K562 (cell line): ENCODE measurements at regions not wholly inside any gene's neighbourhood (a gene's known extent, or its start where the extent isn't known, plus 50 kb on each side); places are given as distances from the start of the nearest gene placed in this dataset.

Experiments
- ATAC-seq: fragments of 200-7000 bp; cut with Tn5 transposase; 3 replicates; pipeline ENCODE4 v1.9.1; 2020; ENCODE audit warnings: moderate library complexity
- BruUV-seq: library from RNA; stranded (reverse); fragments of 400-500 nt; replicated peaks from 2 replicates; lab custom pipeline; 2021; lab: Mats Ljungman, UMichigan
- CTCF ChIA-PET: fragments of 300-600 bp; formaldehyde crosslinking; extraction: SDS; loops from one replicate; lab custom pipeline; 2021; ENCODE audit warnings: low intra/inter-chr PET ratio; lab: Yijun Ruan, JAX
- POLR2A ChIA-PET: fragments of 300-600, 350-650 bp; sonication (Branson Sonifier 250); formaldehyde crosslinking; extraction: SDS; loops from one replicate; lab custom pipeline; 2021; ENCODE audit warnings: antibody characterized with exemption, inconsistent platforms; lab: Yijun Ruan, JAX
- DNase-seq, 4 experiments: peaks; one replicate each; pipeline versions ENCODE4 v3.0.0 to v3.0.0-alpha.2; 2011 to 2018; ENCODE audit warnings: low spot score in 3 of 4, mixed read lengths in 3 of 4; ENCODE audit errors: extremely low read depth in 1 of 4
- FAIRE-seq: peaks from 2 replicates; lab custom pipeline; 2011; peaks lifted over from hg19 to GRCh38; lab: Jason Lieb, UNC
- H2AFZ ChIP-seq: 2 replicates; pipeline ENCODE4 v1.6.0; 2011; ENCODE audit warnings: low read depth, low read length, control low read depth, inconsistent platforms
- H3K27ac ChIP-seq: fragments of 200-600 bp; 3 replicates; pipeline ENCODE4 v1.8.0; 2011; ENCODE audit warnings: low read depth, mild to moderate bottlenecking, control low read depth, inconsistent platforms, low read length, moderate library complexity, mixed read lengths; ENCODE audit errors: extremely low read depth
- H3K27me3 ChIP-seq, 2 experiments: fragments of 300-600 bp in 1 of 2; 2 replicates in 1 of 2; 3 replicates in 1 of 2; pipeline versions ENCODE4 v1.6.0 to v1.8.0; 2011; ENCODE audit warnings: inconsistent platforms in 2 of 2, low read length in 2 of 2, mild to moderate bottlenecking in 1 of 2, mixed read lengths in 1 of 2, moderate library complexity in 1 of 2; ENCODE audit not compliant: control insufficient read depth in 2 of 2, insufficient read depth in 2 of 2
- H3K36me3 ChIP-seq: fragments of 300-600 bp; 3 replicates; pipeline ENCODE4 v1.8.0; 2011; ENCODE audit warnings: mild to moderate bottlenecking, low read length, inconsistent platforms; ENCODE audit not compliant: control insufficient read depth, insufficient read depth
- H3K4me1 ChIP-seq, 2 experiments: fragments of 200-600 bp in 1 of 2; replicated peaks in 1 of 2; 2 replicates in 1 of 2; 3 replicates in 1 of 2; pipeline versions ENCODE4 v1.5.1 to v1.8.0; 2011; ENCODE audit warnings: inconsistent platforms in 2 of 2, low read length in 2 of 2, mild to moderate bottlenecking in 1 of 2, mixed read lengths in 1 of 2, moderate library complexity in 1 of 2; ENCODE audit not compliant: control insufficient read depth in 2 of 2, insufficient read depth in 2 of 2
- H3K4me2 ChIP-seq: 2 replicates; pipeline ENCODE4 v1.6.1; 2011; ENCODE audit warnings: low read length, control low read depth, inconsistent platforms, mixed read lengths; ENCODE audit not compliant: insufficient read depth
- H3K4me3 ChIP-seq: fragments of 200-600 bp; sonication (generic), shearing (Covaris generic); 2 replicates; pipeline ENCODE4 v1.5.1; 2016; ENCODE audit warnings: control low read depth, inconsistent platforms
- H3K79me2 ChIP-seq: fragments of 200-600 bp; 3 replicates; pipeline ENCODE4 v1.8.0; 2011; ENCODE audit warnings: low read length, inconsistent platforms; ENCODE audit not compliant: control insufficient read depth, insufficient read depth
- H3K9ac ChIP-seq, 2 experiments: 2 replicates each; pipeline versions ENCODE4 v1.6.0 to v1.6.1; 2011; ENCODE audit warnings: low read depth in 2 of 2, low read length in 2 of 2, control low read depth in 1 of 2, inconsistent platforms in 1 of 2, mild to moderate bottlenecking in 1 of 2, mixed read lengths in 1 of 2; ENCODE audit not compliant: insufficient read depth in 1 of 2
- H3K9me1 ChIP-seq: one replicate; pipeline ENCODE4 v1.6.0; 2011; ENCODE audit warnings: inconsistent platforms, mild to moderate bottlenecking, low read length, moderate library complexity; ENCODE audit not compliant: control insufficient read depth, insufficient read depth
- H3K9me3 ChIP-seq: replicated peaks from 2 replicates; pipeline ENCODE4 v1.5.1; 2011; ENCODE audit warnings: low read depth, low read length, inconsistent platforms; ENCODE audit not compliant: control insufficient read depth, insufficient read depth
- H4K20me1 ChIP-seq: replicated peaks from 2 replicates; pipeline ENCODE4 v1.6.1; 2011; ENCODE audit warnings: low read length, inconsistent platforms, mixed read lengths; ENCODE audit not compliant: control insufficient read depth, insufficient read depth
- ARHGAP35 ChIP-seq: fragments of 450-650 bp; IDR thresholded peaks from 2 replicates; pipeline ENCODE4 v1.6.1; 2018; ENCODE audit not compliant: partially characterized antibody
- C11orf30 ChIP-seq: fragments of 450-650 bp; IDR thresholded peaks from 2 replicates; pipeline ENCODE4 v1.6.1; 2016; ENCODE audit warnings: low read depth, mild to moderate bottlenecking
- CHD7 ChIP-seq: fragments of 200-600 bp; sonication (generic); IDR thresholded peaks from one replicate; pipeline ENCODE4 v1.6.1; 2012; ENCODE audit warnings: mild to moderate bottlenecking, low read depth, low read length, inconsistent platforms
- NFRKB ChIP-seq: fragments of 450-650 bp; IDR thresholded peaks from 2 replicates; pipeline ENCODE4 v1.6.1; 2016; ENCODE audit warnings: low read depth
- ZFP1 ChIP-seq: fragments of 450-650 bp; formaldehyde crosslinking; IDR thresholded peaks from 2 replicates; pipeline ENCODE4 v1.4.0; 2020; ENCODE audit warnings: mild to moderate bottlenecking, mixed read lengths
- WGBS: fragments of 100-300 bp; shearing (Covaris generic); methylation state at CpG from one replicate; pipeline ENCODE4 v1.1.6; 2016; ENCODE audit warnings: low coverage, mixed read lengths; ENCODE audit not compliant: insufficient coverage; ENCODE audit errors: missing lambda C conversion rate; 5-methylcytosine and 5-hydroxymethylcytosine counted together
- in situ Hi-C: fragments of 300-500 bp; cut with MboI; formaldehyde crosslinking; loops from 4 replicates; pipeline ENCODE4 v1.15.0; 2018; ENCODE audit warnings: inconsistent platforms, mixed read lengths
- intact Hi-C: fragments of 100-400 bp; cut with micrococcal nuclease; formaldehyde crosslinking; loops from 2 replicates; pipeline ENCODE4 v1.14.2; 2022
- TF ChIP-seq, protein P1 (sequence below): fragments of 150-350 bp; IDR thresholded peaks from 2 replicates; pipeline ENCODE4 v1.6.1; 2014; ENCODE audit warnings: low read depth, mild to moderate bottlenecking, low read length, borderline replicate concordance

- in situ Hi-C loops (no loop called here), intact Hi-C loops (no loop called here)
- no peaks in the 10 kb centered on the region for H3K4me1 ChIP-seq
- no peaks in the 10 kb centered on the region for H3K9me1 ChIP-seq
- POLR2A ChIA-PET, result no interaction called here
- CTCF ChIA-PET, result no interaction called here
- H3K79me2 ChIP-seq, result no peaks in the 10 kb centered on the region
- no peak overlapping the region for H3K4me2 ChIP-seq
- H3K9me3 ChIP-seq, result no peaks in the 10 kb centered on the region
- no peaks in the 10 kb centered on the region for H3K36me3 ChIP-seq
- BruUV-seq, result no TSS peak
- 0% methylated on average over 1 of the region's 1 CpG for WGBS
- H3K4me3 ChIP-seq, result no peak overlapping the region
- H2AFZ ChIP-seq, result no peak overlapping the region
- no peak overlapping the region for H3K9ac ChIP-seq
- DNase-seq, result no peak
- H3K27me3 ChIP-seq, result no peaks in the 10 kb centered on the region
- no peak overlapping the region for H3K27ac ChIP-seq
- no peak for ATAC-seq
- H4K20me1 ChIP-seq, result no peaks in the 10 kb centered on the region
- FAIRE-seq, result no peak
- TF ChIP-seq CHD7 (no peak), NFRKB (no peak), ZFP1 (CRISPR knock-in tag) (no peak), C11orf30 (no peak), ARHGAP35 (no peak)
- TF ChIP-seq, protein P1, sequence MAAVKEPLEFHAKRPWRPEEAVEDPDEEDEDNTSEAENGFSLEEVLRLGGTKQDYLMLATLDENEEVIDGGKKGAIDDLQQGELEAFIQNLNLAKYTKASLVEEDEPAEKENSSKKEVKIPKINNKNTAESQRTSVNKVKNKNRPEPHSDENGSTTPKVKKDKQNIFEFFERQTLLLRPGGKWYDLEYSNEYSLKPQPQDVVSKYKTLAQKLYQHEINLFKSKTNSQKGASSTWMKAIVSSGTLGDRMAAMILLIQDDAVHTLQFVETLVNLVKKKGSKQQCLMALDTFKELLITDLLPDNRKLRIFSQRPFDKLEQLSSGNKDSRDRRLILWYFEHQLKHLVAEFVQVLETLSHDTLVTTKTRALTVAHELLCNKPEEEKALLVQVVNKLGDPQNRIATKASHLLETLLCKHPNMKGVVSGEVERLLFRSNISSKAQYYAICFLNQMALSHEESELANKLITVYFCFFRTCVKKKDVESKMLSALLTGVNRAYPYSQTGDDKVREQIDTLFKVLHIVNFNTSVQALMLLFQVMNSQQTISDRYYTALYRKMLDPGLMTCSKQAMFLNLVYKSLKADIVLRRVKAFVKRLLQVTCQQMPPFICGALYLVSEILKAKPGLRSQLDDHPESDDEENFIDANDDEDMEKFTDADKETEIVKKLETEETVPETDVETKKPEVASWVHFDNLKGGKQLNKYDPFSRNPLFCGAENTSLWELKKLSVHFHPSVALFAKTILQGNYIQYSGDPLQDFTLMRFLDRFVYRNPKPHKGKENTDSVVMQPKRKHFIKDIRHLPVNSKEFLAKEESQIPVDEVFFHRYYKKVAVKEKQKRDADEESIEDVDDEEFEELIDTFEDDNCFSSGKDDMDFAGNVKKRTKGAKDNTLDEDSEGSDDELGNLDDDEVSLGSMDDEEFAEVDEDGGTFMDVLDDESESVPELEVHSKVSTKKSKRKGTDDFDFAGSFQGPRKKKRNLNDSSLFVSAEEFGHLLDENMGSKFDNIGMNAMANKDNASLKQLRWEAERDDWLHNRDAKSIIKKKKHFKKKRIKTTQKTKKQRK, result no peak
- TF ChIP-seq, all 486 proteins: peak for 0
These were observed 178.4 kb upstream of the SUCLG2 start for GRCh38 chr3:67832817-67833216.
